Transverse colon (tissue), 4 donors: ENCODE measurements at regions not wholly inside any gene's neighbourhood (a gene's known extent, or its start where the extent isn't known, plus 50 kb on each side); places are given as distances from the start of the nearest gene placed in this dataset.

Experiments used
- DNase-seq: peaks from one replicate; pipeline ENCODE4 v3.0.0-alpha.2; 2019
- H3K27ac ChIP-seq, 4 donors: fragments of 200-600 bp; sonication (generic); 2 replicates each; pipeline ENCODE4 v1.5.1; 2016 to 2018; ENCODE audit warnings: inconsistent platforms in 4 of 4
- H3K27me3 ChIP-seq: fragments of 200-600 bp; sonication (generic); 2 replicates; pipeline ENCODE4 v1.5.1; 2017; ENCODE audit warnings: inconsistent platforms
- H3K36me3 ChIP-seq, 4 donors: fragments of 200-600 bp; sonication (generic); 2 replicates each; pipeline ENCODE4 v1.5.1; 2017 to 2019; ENCODE audit warnings: inconsistent platforms in 4 of 4
- H3K4me1 ChIP-seq, 4 donors: fragments of 200-600 bp; sonication (generic); 2 replicates each; pipeline ENCODE4 v1.5.1; 2017 to 2020; ENCODE audit warnings: inconsistent platforms in 4 of 4
- H3K4me3 ChIP-seq, 4 donors: fragments of 200-600 bp; sonication (generic); 1 replicate in 1 of 4; 2 replicates in 3 of 4; pipeline versions ENCODE4 v1.5.1 to v1.6.1; 2017 to 2019; ENCODE audit warnings: inconsistent platforms in 4 of 4
- H3K9me3 ChIP-seq, 2 donors: fragments of 200-600 bp; sonication (generic); 2 replicates each; pipeline ENCODE4 v1.5.1; 2017 to 2019; ENCODE audit warnings: inconsistent platforms in 2 of 2
- EP300 ChIP-seq: sonication (generic); formaldehyde crosslinking; IDR thresholded peaks from one replicate; pipeline ENCODE4 v1.6.1; 2017; ENCODE audit warnings: antibody characterized with exemption, low read depth
- POLR2A ChIP-seq: fragments of 450-650 bp; IDR thresholded peaks from one replicate; pipeline ENCODE4 v1.6.1; 2016; ENCODE audit warnings: antibody characterized with exemption, mild to moderate bottlenecking, moderate library complexity
- POLR2AphosphoS5 ChIP-seq, 3 donors: sonication (generic); formaldehyde crosslinking; IDR thresholded peaks; one replicate each; pipeline ENCODE4 v1.6.1; 2016; ENCODE audit warnings: antibody characterized with exemption in 3 of 3
- WGBS, 2 donors: methylation state at CpG; one replicate each; pipeline ENCODE4 v1.1.5; 2018; ENCODE audit warnings: low coverage in 1 of 2; 5-methylcytosine and 5-hydroxymethylcytosine counted together
- in situ Hi-C, 4 donors: fragments of 200-750 bp; cut with MboI; loops; one replicate each; pipeline versions ENCODE4 v1.15.0 to v1.15.1; 2017; ENCODE audit warnings: low sequenced_read_pairs in 3 of 4, low pct_ligation_motif_present in 1 of 4, low pct_unique_long_range_greater_than_20kb in 1 of 4
- intact Hi-C: fragments of 100-400 bp; cut with DNase I; formaldehyde crosslinking; loops from one replicate; pipeline ENCODE4 v1.15.1; 2023; ENCODE audit warnings: low total_unique reads
- TF ChIP-seq, protein P1 (sequence below), 5 experiments: fragments of 200-600 bp in 3 of 5; fragments of 450-650 bp in 2 of 5; sonication (generic) in 3 of 5; IDR thresholded peaks; 1 replicate in 2 of 5; 2 replicates in 3 of 5; pipeline ENCODE4 v1.5.1; 2016 to 2017; ENCODE audit warnings: antibody characterized with exemption in 5 of 5, inconsistent platforms in 3 of 5, mild to moderate bottlenecking in 2 of 5, moderate library complexity in 1 of 5

DNA sequence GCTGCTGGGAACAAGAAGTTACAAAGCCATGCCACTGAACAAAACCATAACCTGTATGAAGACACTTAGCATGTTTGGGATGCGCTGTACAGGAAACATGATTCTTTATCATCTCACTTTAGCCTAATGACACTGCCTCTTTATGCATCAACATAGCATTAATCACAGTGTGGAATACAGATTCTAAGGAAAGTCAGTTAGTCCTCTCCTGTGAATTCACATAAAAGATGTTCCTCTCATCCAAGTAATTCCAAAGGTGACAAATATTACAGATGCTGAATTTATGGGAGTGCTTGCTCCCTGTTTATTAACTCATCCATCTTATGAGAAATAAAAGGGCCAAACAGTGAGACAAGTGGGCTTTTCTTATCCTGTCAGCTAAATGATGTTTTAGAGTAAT is 1677.7 kb downstream of the EFNA5 start:
- intact Hi-C loops: no loop called here
- no peak overlapping the region for H3K27ac ChIP-seq
- WGBS, 2 donors: 70 to 75% methylated on average over 1 of the region's 1 CpG
- H3K27me3 ChIP-seq: no peaks in the 10 kb centered on the region
- H3K4me3 ChIP-seq: no peak overlapping the region
- no peaks in the 10 kb centered on the region for H3K36me3 ChIP-seq
- no peaks in the 10 kb centered on the region for H3K9me3 ChIP-seq
- DNase-seq: no peak
- in situ Hi-C loops: no loop called here
- TF ChIP-seq, protein P1, sequence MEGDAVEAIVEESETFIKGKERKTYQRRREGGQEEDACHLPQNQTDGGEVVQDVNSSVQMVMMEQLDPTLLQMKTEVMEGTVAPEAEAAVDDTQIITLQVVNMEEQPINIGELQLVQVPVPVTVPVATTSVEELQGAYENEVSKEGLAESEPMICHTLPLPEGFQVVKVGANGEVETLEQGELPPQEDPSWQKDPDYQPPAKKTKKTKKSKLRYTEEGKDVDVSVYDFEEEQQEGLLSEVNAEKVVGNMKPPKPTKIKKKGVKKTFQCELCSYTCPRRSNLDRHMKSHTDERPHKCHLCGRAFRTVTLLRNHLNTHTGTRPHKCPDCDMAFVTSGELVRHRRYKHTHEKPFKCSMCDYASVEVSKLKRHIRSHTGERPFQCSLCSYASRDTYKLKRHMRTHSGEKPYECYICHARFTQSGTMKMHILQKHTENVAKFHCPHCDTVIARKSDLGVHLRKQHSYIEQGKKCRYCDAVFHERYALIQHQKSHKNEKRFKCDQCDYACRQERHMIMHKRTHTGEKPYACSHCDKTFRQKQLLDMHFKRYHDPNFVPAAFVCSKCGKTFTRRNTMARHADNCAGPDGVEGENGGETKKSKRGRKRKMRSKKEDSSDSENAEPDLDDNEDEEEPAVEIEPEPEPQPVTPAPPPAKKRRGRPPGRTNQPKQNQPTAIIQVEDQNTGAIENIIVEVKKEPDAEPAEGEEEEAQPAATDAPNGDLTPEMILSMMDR (IDR thresholded peaks at IDR 0.05): no peak
- TF ChIP-seq EP300: no peak
- H3K4me1 ChIP-seq: no peaks in the 10 kb centered on the region

DNA sequence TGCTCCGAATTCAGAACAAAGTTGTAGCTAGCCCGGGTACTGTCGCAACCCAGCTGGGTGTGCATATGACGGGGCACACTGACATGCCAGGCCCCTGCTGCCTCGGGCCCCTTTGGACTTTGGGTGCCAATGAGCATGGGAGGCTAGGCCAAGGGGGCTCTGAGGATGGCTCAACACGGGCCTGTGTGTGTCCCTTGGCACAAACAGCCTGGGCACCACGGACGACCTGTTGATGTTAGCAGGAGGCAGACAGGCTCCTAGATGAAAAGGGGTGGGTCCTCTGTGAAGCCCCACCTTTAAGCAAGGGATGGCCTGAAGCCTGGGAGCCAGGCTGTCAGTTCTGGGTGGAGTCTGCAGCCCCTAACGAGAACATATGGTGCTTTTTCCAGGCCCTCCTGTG is 1688.2 kb downstream of the EFNA5 start:
- H3K27ac ChIP-seq: no peak overlapping the region
- H3K27me3 ChIP-seq: no peaks in the 10 kb centered on the region
- intact Hi-C loops (no loop called here), in situ Hi-C loops (no loop called here)
- no peak for TF ChIP-seq EP300
- no peak for TF ChIP-seq POLR2AphosphoS5 (IDR thresholded peaks at IDR 0.05)
- TF ChIP-seq, protein P1 (IDR thresholded peaks at IDR 0.05): no peak
- no peak for TF ChIP-seq POLR2A
- 79% methylated on average over 8 of the region's 9 CpGs; no CpG with 5 or more reads in 1 of the 2 donors for WGBS, 2 donors
- no peaks in the 10 kb centered on the region for H3K36me3 ChIP-seq
- H3K9me3 ChIP-seq: no peaks in the 10 kb centered on the region
- H3K4me3 ChIP-seq: no peak overlapping the region
- no peak for DNase-seq
- no peaks in the 10 kb centered on the region for H3K4me1 ChIP-seq

DNA sequence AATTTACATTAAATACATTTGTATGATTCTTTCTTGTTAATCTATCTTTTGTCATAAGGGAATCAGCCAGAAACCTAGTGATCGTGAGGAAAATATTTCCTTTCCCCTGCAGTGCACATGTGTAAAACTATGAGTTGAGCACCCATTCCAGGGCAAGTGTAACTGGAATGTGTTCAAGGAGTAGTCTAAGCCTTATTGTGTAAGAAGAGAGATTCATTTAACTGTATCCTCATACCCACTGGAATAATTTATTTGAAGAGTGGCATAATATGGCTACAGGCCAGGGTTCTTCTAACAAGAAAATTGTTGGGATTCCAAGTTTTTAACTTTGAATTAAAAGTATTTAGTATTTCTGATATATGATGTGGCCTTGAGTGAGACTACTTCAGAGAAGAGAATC is 1692.7 kb downstream of the EFNA5 start:
- intact Hi-C loops: no loop called here
- no peak for TF ChIP-seq EP300
- TF ChIP-seq, protein P1 (IDR thresholded peaks at IDR 0.05): no peak
- TF ChIP-seq POLR2AphosphoS5 (IDR thresholded peaks at IDR 0.05): no peak
- no peak for TF ChIP-seq POLR2A

DNA sequence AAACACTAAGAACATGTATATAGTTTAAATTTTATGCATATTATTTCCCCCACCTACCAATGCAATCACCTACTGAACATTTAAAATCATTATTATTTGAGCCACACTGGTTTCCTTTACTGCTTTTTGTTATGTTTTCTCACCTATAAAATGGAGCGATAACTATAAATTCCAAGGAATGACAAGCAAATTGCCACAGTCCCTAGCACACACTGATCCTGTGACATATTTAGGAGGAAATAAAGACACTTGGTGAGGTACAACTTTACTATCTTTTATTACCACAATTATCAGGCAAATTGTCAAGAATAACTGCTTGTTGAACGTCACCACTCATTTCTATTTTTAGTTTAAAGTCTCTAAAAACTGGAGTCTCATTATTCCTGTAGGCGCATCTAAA is 1693.6 kb downstream of the EFNA5 start:
- 70 to 83% methylated on average over 3 of the region's 3 CpGs for WGBS, 2 donors
- no peaks in the 10 kb centered on the region for H3K27me3 ChIP-seq

More for the DNA sequence above, 1692.7 kb downstream of the EFNA5 start:
- in situ Hi-C loops: no loop called here
- Histone ChIP-seq H3K36me3 (no peaks in the 10 kb centered on the region), H3K27me3 (no peaks in the 10 kb centered on the region), H3K27ac (no peak overlapping the region), H3K4me1 (no peaks in the 10 kb centered on the region), H3K4me3 (no peak overlapping the region), H3K9me3 (no peaks in the 10 kb centered on the region)
- 84 to 89% methylated on average over 1 of the region's 1 CpG for WGBS, 2 donors
- no peak for DNase-seq

More for the DNA sequence above, 1693.6 kb downstream of the EFNA5 start:
- Histone ChIP-seq H3K4me3 (no peak overlapping the region), H3K4me1 (no peaks in the 10 kb centered on the region), H3K27ac (no peak overlapping the region), H3K9me3 (no peaks in the 10 kb centered on the region), H3K36me3 (no peaks in the 10 kb centered on the region)
- in situ Hi-C loops (no loop called here), intact Hi-C loops (no loop called here)
- no peak for DNase-seq
- TF ChIP-seq POLR2AphosphoS5 (IDR thresholded peaks at IDR 0.05): no peak
- TF ChIP-seq, protein P1 (IDR thresholded peaks at IDR 0.05): no peak
- no peak for TF ChIP-seq POLR2A
- TF ChIP-seq EP300: no peak
